ENCODE measurements at regions not wholly inside any gene's neighbourhood (a gene's known extent, or its start where the extent isn't known, plus 50 kb on each side); places are given as distances from the start of the nearest gene placed in this dataset.

DNA sequence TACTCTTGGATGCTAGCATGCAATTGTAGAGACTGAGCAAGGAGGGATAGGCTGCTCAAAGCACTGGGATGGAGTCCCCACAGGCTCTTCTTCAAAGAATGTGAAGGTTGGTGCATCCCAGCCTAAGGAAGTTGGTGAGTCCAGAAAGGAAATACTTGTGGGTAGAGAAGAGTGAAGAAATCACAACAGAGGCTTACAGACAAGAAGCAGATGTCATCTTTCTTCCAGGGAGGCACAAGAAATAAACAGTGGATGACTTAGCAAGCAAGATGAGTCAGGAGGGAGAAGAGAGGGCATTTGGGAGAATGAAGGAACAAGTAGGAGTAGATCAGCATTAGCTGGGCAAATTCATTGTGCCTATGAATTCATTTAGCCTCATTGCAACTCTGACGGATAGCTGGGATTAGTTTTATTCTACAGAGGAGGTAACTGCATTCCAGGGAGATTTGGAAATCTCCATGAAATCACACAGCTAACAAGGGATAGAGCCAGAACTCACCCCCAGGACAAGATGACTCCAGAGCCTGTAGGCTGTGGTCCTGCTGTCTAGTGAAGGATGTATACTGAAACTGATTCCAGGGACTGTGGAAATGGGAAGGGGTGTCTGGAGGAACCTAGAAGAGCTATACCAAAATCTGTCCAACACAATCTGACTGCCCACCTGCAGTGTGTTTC is 125.8 kb upstream of the SPTLC3 start:
- no peak for DNase-seq (ENCODE audit: extremely low read depth, insufficient read length)
- TF ChIP-seq, protein P1, sequence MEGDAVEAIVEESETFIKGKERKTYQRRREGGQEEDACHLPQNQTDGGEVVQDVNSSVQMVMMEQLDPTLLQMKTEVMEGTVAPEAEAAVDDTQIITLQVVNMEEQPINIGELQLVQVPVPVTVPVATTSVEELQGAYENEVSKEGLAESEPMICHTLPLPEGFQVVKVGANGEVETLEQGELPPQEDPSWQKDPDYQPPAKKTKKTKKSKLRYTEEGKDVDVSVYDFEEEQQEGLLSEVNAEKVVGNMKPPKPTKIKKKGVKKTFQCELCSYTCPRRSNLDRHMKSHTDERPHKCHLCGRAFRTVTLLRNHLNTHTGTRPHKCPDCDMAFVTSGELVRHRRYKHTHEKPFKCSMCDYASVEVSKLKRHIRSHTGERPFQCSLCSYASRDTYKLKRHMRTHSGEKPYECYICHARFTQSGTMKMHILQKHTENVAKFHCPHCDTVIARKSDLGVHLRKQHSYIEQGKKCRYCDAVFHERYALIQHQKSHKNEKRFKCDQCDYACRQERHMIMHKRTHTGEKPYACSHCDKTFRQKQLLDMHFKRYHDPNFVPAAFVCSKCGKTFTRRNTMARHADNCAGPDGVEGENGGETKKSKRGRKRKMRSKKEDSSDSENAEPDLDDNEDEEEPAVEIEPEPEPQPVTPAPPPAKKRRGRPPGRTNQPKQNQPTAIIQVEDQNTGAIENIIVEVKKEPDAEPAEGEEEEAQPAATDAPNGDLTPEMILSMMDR (IDR thresholded peaks at IDR 0.05; ENCODE audit: insufficient read depth, low read length, poor library complexity, severe bottlenecking): no peak
- no peaks in the 10 kb centered on the region for H3K36me3 ChIP-seq (ENCODE audit: control insufficient read depth, insufficient read depth, low read length)
- no peaks in the 10 kb centered on the region for H3K27me3 ChIP-seq (replicated peaks; ENCODE audit: control insufficient read depth, insufficient read depth, low read length)
- no peak overlapping the region for H3K4me3 ChIP-seq (replicated peaks; ENCODE audit: low read depth, low read length)

- no peak overlapping the region for H3K4me3 ChIP-seq (replicated peaks; ENCODE audit: low read depth, low read length)
- TF ChIP-seq, protein P1 (IDR thresholded peaks at IDR 0.05; ENCODE audit: insufficient read depth, low read length, poor library complexity, severe bottlenecking): no peak
- H3K36me3 ChIP-seq (ENCODE audit: control insufficient read depth, insufficient read depth, low read length): no peaks in the 10 kb centered on the region
- H3K27me3 ChIP-seq (replicated peaks; ENCODE audit: control insufficient read depth, insufficient read depth, low read length): no peaks in the 10 kb centered on the region
- no peak for DNase-seq (ENCODE audit: extremely low read depth, insufficient read length)
Observed at GRCh38 chr20:12883507-12883885, 125.3 kb upstream of the SPTLC3 start.

- H3K4me3 ChIP-seq (replicated peaks; ENCODE audit: low read depth, low read length): no peak overlapping the region
- no peak for DNase-seq (ENCODE audit: extremely low read depth, insufficient read length)
- H3K27me3 ChIP-seq (replicated peaks; ENCODE audit: control insufficient read depth, insufficient read depth, low read length): no peaks in the 10 kb centered on the region
- TF ChIP-seq, protein P1 (IDR thresholded peaks at IDR 0.05; ENCODE audit: insufficient read depth, low read length, poor library complexity, severe bottlenecking): no peak
- H3K36me3 ChIP-seq (ENCODE audit: control insufficient read depth, insufficient read depth, low read length): no peaks in the 10 kb centered on the region
Observed at GRCh38 chr20:12886618-12887363, 122.0 kb upstream of the SPTLC3 start.

DNA sequence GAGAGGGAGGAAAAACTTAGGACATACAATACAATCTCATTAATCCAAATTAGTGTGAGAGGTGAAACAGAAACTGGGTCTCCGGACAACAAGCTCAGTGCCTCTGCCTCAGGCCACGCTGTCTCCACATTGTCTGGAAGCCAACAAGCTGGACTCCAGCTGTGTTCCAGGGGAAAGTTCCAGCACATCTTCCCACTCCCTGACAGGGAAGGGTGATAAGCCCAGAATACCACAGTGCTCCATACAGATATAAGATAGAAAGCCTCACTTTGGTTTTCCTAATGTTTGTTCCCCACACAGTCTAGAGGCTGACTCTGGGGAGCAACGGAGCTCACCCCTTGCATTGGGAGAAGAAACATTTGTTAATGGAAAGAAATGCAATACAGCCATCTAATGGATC is 117.1 kb upstream of the SPTLC3 start:
- H3K36me3 ChIP-seq (ENCODE audit: control insufficient read depth, insufficient read depth, low read length): no peaks in the 10 kb centered on the region
- H3K4me3 ChIP-seq (replicated peaks; ENCODE audit: low read depth, low read length): no peak overlapping the region
- no peaks in the 10 kb centered on the region for H3K27me3 ChIP-seq (replicated peaks; ENCODE audit: control insufficient read depth, insufficient read depth, low read length)
- TF ChIP-seq, protein P1 (IDR thresholded peaks at IDR 0.05; ENCODE audit: insufficient read depth, low read length, poor library complexity, severe bottlenecking): no peak
- DNase-seq (ENCODE audit: extremely low read depth, insufficient read length): no peak

DNA sequence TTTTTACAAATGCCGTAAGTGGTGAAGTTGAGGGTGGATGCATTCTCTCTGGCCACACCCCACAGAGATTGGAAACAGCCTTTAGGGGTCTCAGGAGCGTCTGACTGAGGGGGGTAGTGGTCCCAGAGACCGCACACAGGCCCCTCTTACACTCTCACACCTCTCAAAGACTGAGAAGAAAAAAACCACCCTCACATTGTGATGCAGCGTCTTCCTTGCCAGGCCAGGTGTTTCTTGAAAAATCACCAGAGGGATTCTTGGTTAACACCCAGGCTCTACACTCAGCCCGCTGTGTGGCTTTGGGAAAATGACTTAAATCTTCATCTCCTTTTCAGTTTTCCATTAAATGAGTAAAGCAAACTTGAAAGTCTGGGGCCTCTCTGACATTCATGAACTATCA is 115.8 kb upstream of the SPTLC3 start:
- no peaks in the 10 kb centered on the region for H3K27me3 ChIP-seq (replicated peaks; ENCODE audit: control insufficient read depth, insufficient read depth, low read length)

More for the DNA sequence above, 115.8 kb upstream of the SPTLC3 start:
- TF ChIP-seq, protein P1 (IDR thresholded peaks at IDR 0.05; ENCODE audit: insufficient read depth, low read length, poor library complexity, severe bottlenecking): no peak
- no peak overlapping the region for H3K4me3 ChIP-seq (replicated peaks; ENCODE audit: low read depth, low read length)
- no peaks in the 10 kb centered on the region for H3K36me3 ChIP-seq (ENCODE audit: control insufficient read depth, insufficient read depth, low read length)
- no peak for DNase-seq (ENCODE audit: extremely low read depth, insufficient read length)

Measured in GM06990 (cell line).